GM23338 (cell line): ENCODE measurements at regions not wholly inside any gene's neighbourhood (a gene's known extent, or its start where the extent isn't known, plus 50 kb on each side); places are given as distances from the start of the nearest gene placed in this dataset.

Source experiments
- ATAC-seq: fragments of 200-7000 bp; cut with Tn5 transposase; 3 replicates; pipeline ENCODE4 v1.9.1; 2020
- DNase-seq: peaks from one replicate; pipeline ENCODE4 v3.0.0-alpha.2; 2015; ENCODE audit warnings: low spot score
- H2AFZ ChIP-seq: fragments of 200-600 bp; sonication (generic); 2 replicates; pipeline ENCODE4 v1.8.0; 2016; ENCODE audit warnings: antibody characterized with exemption, mild to moderate bottlenecking, moderate library complexity
- H3F3A ChIP-seq: fragments of 200-600 bp; sonication (generic); replicated peaks from 2 replicates; pipeline ENCODE4 v1.8.0; 2017; ENCODE audit warnings: antibody characterized with exemption, mixed run types, low read depth
- H3K27ac ChIP-seq: fragments of 200-600 bp; sonication (generic); 2 replicates; pipeline ENCODE4 v1.6.1; 2016; ENCODE audit warnings: low read depth
- H3K27me3 ChIP-seq: fragments of 200-600 bp; sonication (generic); 2 replicates; pipeline ENCODE4 v1.8.0; 2016; ENCODE audit warnings: mild to moderate bottlenecking, mixed run types, moderate library complexity; ENCODE audit not compliant: insufficient read depth
- H3K36me3 ChIP-seq: fragments of 200-600 bp; sonication (generic); 2 replicates; pipeline ENCODE4 v1.8.0; 2016; ENCODE audit warnings: mild to moderate bottlenecking; ENCODE audit not compliant: insufficient read depth
- H3K4me1 ChIP-seq: fragments of 200-600 bp; sonication (generic); 2 replicates; pipeline ENCODE4 v1.8.0; 2016; ENCODE audit warnings: mild to moderate bottlenecking, moderate library complexity; ENCODE audit not compliant: insufficient read depth
- H3K4me2 ChIP-seq: fragments of 200-600 bp; sonication (generic); 2 replicates; pipeline ENCODE4 v1.7.1; 2017; ENCODE audit warnings: mixed run types
- H3K4me3 ChIP-seq: fragments of 200-600 bp; sonication (generic); 2 replicates; pipeline ENCODE4 v1.6.1; 2016; ENCODE audit warnings: mixed run types
- H3K79me2 ChIP-seq: fragments of 200-600 bp; sonication (generic); replicated peaks from 2 replicates; pipeline ENCODE4 v1.8.0; 2017; ENCODE audit warnings: mild to moderate bottlenecking; ENCODE audit not compliant: insufficient read depth
- H3K9me2 ChIP-seq: fragments of 200-600 bp; sonication (generic); 2 replicates; pipeline ENCODE4 v1.8.0; 2017; ENCODE audit not compliant: insufficient read depth
- H4K20me1 ChIP-seq: fragments of 200-600 bp; sonication (generic); replicated peaks from 2 replicates; pipeline ENCODE4 v1.8.0; 2017; ENCODE audit warnings: mild to moderate bottlenecking; ENCODE audit not compliant: insufficient read depth
- H3K27ac Mint-ChIP-seq: 2 replicates; pipeline ENCODE4 v1.8.0; 2020; ENCODE audit warnings: inconsistent platforms, mild to moderate bottlenecking, moderate library complexity, mixed read lengths
- H3K27me3 Mint-ChIP-seq: 3 replicates; pipeline ENCODE4 v1.8.0; 2022; ENCODE audit warnings: low read depth, mild to moderate bottlenecking, moderate library complexity, mixed read lengths, inconsistent platforms; ENCODE audit not compliant: insufficient read depth, poor library complexity
- H3K36me3 Mint-ChIP-seq: 3 replicates; pipeline ENCODE4 v1.8.0; 2021; ENCODE audit warnings: low read depth, mild to moderate bottlenecking, inconsistent platforms, moderate library complexity, mixed read lengths
- H3K4me1 Mint-ChIP-seq: 3 replicates; pipeline ENCODE4 v1.8.0; 2020; ENCODE audit warnings: mild to moderate bottlenecking, inconsistent platforms, mixed read lengths
- H3K4me3 Mint-ChIP-seq: 3 replicates; pipeline ENCODE4 v1.8.0; 2021; ENCODE audit warnings: moderate library complexity, mild to moderate bottlenecking, inconsistent platforms, mixed read lengths
- H3K9me3 Mint-ChIP-seq: 3 replicates; pipeline ENCODE4 v1.8.0; 2020; ENCODE audit warnings: moderate library complexity, mild to moderate bottlenecking, inconsistent platforms, mixed read lengths
- EZH2 ChIP-seq: fragments of 200-600 bp; sonication (generic); IDR thresholded peaks from one replicate; pipeline ENCODE4 v1.8.0; 2017; ENCODE audit warnings: antibody characterized with exemption, mild to moderate bottlenecking, low read depth; ENCODE audit not compliant: unreplicated experiment
- EZH2phosphoT487 ChIP-seq: fragments of 200-600 bp; sonication (generic); IDR thresholded peaks from one replicate; pipeline ENCODE4 v1.8.1; 2018; ENCODE audit warnings: antibody characterized with exemption; ENCODE audit not compliant: unreplicated experiment
- JUNB ChIP-seq: IDR thresholded peaks from one replicate; pipeline ENCODE4 v1.6.1; 2016; ENCODE audit warnings: antibody characterized with exemption; ENCODE audit not compliant: unreplicated experiment
- NANOG ChIP-seq: IDR thresholded peaks from 2 replicates; pipeline ENCODE4 v1.6.1; 2016; ENCODE audit warnings: antibody characterized with exemption, borderline replicate concordance
- POLR2AphosphoS5 ChIP-seq: IDR thresholded peaks from 2 replicates; pipeline ENCODE4 v1.6.1; 2016; ENCODE audit warnings: antibody characterized with exemption, low read depth
- STAT1 ChIP-seq: IDR thresholded peaks from one replicate; pipeline ENCODE4 v1.6.1; 2016; ENCODE audit warnings: antibody characterized with exemption; ENCODE audit not compliant: unreplicated experiment
- ZNF114 ChIP-seq: fragments of 250-450 bp; sonication (Bioruptor Pico); IDR thresholded peaks from 2 replicates; pipeline ENCODE4 v1.5.0; 2020; ENCODE audit warnings: mild to moderate bottlenecking, moderate library complexity
- ZNF331 ChIP-seq: fragments of 250-450 bp; sonication (Bioruptor Pico); IDR thresholded peaks from 2 replicates; pipeline ENCODE4 v1.5.0; 2020; ENCODE audit warnings: low read depth, mild to moderate bottlenecking, moderate library complexity
- TF ChIP-seq, protein P1 (sequence below): IDR thresholded peaks from one replicate; pipeline ENCODE4 v1.6.1; 2018; ENCODE audit warnings: antibody characterized with exemption; ENCODE audit not compliant: unreplicated experiment
- TF ChIP-seq, protein P2 (sequence below), 2 experiments: fragments of 200-600 bp in 1 of 2; sonication (generic) in 1 of 2; conservative IDR thresholded peaks; 2 replicates each; pipeline versions ENCODE4 v1.5.1 to v1.6.1; 2016 to 2017; ENCODE audit warnings: antibody characterized with exemption in 2 of 2, low read depth in 2 of 2, mild to moderate bottlenecking in 2 of 2, moderate library complexity in 1 of 2
- TF ChIP-seq, protein P3 (sequence below): IDR thresholded peaks from 2 replicates; pipeline ENCODE4 v1.6.1; 2016; ENCODE audit warnings: antibody characterized with exemption

- no peak overlapping the region for H3K4me2 ChIP-seq
- no peaks in the 10 kb centered on the region for H4K20me1 ChIP-seq
- no peaks in the 10 kb centered on the region for H3K4me1 ChIP-seq
- no peaks in the 10 kb centered on the region for H3K79me2 ChIP-seq
- H3F3A ChIP-seq: no peaks in the 10 kb centered on the region
- peaks cover 5% of the 10 kb centered on the region for H3K4me1 Mint-ChIP-seq
- H3K4me3 ChIP-seq: no peak overlapping the region
- DNase-seq: no peak
- H2AFZ ChIP-seq: no peak overlapping the region
- H3K27ac Mint-ChIP-seq: no peak overlapping the region
- H3K27me3 Mint-ChIP-seq: no peaks in the 10 kb centered on the region
- H3K27ac ChIP-seq: no peak overlapping the region
- no peak for TF ChIP-seq ZNF114 (CRISPR knock-in tag)
- TF ChIP-seq, protein P1, sequence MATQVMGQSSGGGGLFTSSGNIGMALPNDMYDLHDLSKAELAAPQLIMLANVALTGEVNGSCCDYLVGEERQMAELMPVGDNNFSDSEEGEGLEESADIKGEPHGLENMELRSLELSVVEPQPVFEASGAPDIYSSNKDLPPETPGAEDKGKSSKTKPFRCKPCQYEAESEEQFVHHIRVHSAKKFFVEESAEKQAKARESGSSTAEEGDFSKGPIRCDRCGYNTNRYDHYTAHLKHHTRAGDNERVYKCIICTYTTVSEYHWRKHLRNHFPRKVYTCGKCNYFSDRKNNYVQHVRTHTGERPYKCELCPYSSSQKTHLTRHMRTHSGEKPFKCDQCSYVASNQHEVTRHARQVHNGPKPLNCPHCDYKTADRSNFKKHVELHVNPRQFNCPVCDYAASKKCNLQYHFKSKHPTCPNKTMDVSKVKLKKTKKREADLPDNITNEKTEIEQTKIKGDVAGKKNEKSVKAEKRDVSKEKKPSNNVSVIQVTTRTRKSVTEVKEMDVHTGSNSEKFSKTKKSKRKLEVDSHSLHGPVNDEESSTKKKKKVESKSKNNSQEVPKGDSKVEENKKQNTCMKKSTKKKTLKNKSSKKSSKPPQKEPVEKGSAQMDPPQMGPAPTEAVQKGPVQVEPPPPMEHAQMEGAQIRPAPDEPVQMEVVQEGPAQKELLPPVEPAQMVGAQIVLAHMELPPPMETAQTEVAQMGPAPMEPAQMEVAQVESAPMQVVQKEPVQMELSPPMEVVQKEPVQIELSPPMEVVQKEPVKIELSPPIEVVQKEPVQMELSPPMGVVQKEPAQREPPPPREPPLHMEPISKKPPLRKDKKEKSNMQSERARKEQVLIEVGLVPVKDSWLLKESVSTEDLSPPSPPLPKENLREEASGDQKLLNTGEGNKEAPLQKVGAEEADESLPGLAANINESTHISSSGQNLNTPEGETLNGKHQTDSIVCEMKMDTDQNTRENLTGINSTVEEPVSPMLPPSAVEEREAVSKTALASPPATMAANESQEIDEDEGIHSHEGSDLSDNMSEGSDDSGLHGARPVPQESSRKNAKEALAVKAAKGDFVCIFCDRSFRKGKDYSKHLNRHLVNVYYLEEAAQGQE: no peak
- TF ChIP-seq NANOG: no peak
- no peak for TF ChIP-seq STAT1
- no peak for TF ChIP-seq ZNF331
- TF ChIP-seq, protein P2, sequence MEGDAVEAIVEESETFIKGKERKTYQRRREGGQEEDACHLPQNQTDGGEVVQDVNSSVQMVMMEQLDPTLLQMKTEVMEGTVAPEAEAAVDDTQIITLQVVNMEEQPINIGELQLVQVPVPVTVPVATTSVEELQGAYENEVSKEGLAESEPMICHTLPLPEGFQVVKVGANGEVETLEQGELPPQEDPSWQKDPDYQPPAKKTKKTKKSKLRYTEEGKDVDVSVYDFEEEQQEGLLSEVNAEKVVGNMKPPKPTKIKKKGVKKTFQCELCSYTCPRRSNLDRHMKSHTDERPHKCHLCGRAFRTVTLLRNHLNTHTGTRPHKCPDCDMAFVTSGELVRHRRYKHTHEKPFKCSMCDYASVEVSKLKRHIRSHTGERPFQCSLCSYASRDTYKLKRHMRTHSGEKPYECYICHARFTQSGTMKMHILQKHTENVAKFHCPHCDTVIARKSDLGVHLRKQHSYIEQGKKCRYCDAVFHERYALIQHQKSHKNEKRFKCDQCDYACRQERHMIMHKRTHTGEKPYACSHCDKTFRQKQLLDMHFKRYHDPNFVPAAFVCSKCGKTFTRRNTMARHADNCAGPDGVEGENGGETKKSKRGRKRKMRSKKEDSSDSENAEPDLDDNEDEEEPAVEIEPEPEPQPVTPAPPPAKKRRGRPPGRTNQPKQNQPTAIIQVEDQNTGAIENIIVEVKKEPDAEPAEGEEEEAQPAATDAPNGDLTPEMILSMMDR (conservative IDR thresholded peaks at IDR 0.05; ENCODE audit: low read depth in 2 of 2): no peak
- TF ChIP-seq EZH2: no peak
- no peak for TF ChIP-seq POLR2AphosphoS5
- no peak for TF ChIP-seq EZH2phosphoT487
- H3K27me3 ChIP-seq: no peaks in the 10 kb centered on the region
- H3K9me2 ChIP-seq: no peaks in the 10 kb centered on the region
- no peak for ATAC-seq
- H3K36me3 Mint-ChIP-seq: no peaks in the 10 kb centered on the region
- H3K4me3 Mint-ChIP-seq: no peak overlapping the region
- peaks cover 3% of the 10 kb centered on the region; the same call in 1 of the 3 replicates for H3K9me3 Mint-ChIP-seq
- no peaks in the 10 kb centered on the region for H3K36me3 ChIP-seq
Measured at GRCh38 chr13:108528303-108528702, 101.1 kb upstream of the MYO16 start.

- Histone ChIP-seq H3K4me3 (no peak overlapping the region), H3K4me2 (no peak overlapping the region), H3K4me1 (no peaks in the 10 kb centered on the region), H3K36me3 (no peaks in the 10 kb centered on the region; the same call in 1 of the 2 replicates), H2AFZ (no peak overlapping the region), H3F3A (no peaks in the 10 kb centered on the region), H3K27ac (no peak overlapping the region), H4K20me1 (no peaks in the 10 kb centered on the region), H3K79me2 (no peaks in the 10 kb centered on the region), H3K9me2 (peaks cover 4% of the 10 kb centered on the region; the same call in 1 of the 2 replicates), H3K27me3 (no peaks in the 10 kb centered on the region)
- Mint-ChIP-seq H3K9me3 (no peaks in the 10 kb centered on the region; the same call in 2 of the 3 replicates), H3K27me3 (no peaks in the 10 kb centered on the region), H3K27ac (no peak overlapping the region), H3K4me1 (no peaks in the 10 kb centered on the region; the same call in 2 of the 3 replicates), H3K4me3 (no peak overlapping the region), H3K36me3 (no peaks in the 10 kb centered on the region)
- ATAC-seq (no peak), DNase-seq (no peak)
- TF ChIP-seq EZH2 (no peak), STAT1 (no peak), ZNF114 (CRISPR knock-in tag) (no peak), EZH2phosphoT487 (no peak), JUNB (no peak)
- TF ChIP-seq, protein P1: no peak
- TF ChIP-seq, protein P3, sequence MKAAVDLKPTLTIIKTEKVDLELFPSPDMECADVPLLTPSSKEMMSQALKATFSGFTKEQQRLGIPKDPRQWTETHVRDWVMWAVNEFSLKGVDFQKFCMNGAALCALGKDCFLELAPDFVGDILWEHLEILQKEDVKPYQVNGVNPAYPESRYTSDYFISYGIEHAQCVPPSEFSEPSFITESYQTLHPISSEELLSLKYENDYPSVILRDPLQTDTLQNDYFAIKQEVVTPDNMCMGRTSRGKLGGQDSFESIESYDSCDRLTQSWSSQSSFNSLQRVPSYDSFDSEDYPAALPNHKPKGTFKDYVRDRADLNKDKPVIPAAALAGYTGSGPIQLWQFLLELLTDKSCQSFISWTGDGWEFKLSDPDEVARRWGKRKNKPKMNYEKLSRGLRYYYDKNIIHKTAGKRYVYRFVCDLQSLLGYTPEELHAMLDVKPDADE: no peak
Measured at GRCh38 chr13:108533842-108534241, 95.6 kb upstream of the MYO16 start.
